H9 (cell line): ENCODE measurements at regions not wholly inside any gene's neighbourhood (a gene's known extent, or its start where the extent isn't known, plus 50 kb on each side); places are given as distances from the start of the nearest gene placed in this dataset.

ENCODE experiments used
- DNase-seq: peaks from one replicate; pipeline ENCODE4 v3.0.0-alpha.2; 2017
- H2AFZ ChIP-seq: one replicate; pipeline ENCODE4 v1.6.1; 2013; ENCODE audit warnings: mild to moderate bottlenecking, low read length, control low read depth, moderate library complexity
- H2AK5ac ChIP-seq: 2 replicates; pipeline ENCODE4 v1.6.1; 2013; ENCODE audit warnings: low read length, control low read depth, mixed read lengths; ENCODE audit not compliant: insufficient read length
- H2BK120ac ChIP-seq: one replicate; pipeline ENCODE4 v1.6.1; 2013; ENCODE audit warnings: low read depth, mild to moderate bottlenecking, low read length, control low read depth, inconsistent platforms; ENCODE audit not compliant: poor library complexity, severe bottlenecking
- H2BK12ac ChIP-seq: 2 replicates; pipeline ENCODE4 v1.6.1; 2013; ENCODE audit warnings: low read length, control low read depth, mixed read lengths, low read depth; ENCODE audit not compliant: insufficient read length
- H2BK15ac ChIP-seq: 2 replicates; pipeline ENCODE4 v1.6.1; 2013; ENCODE audit warnings: low read depth, low read length, control low read depth
- H2BK20ac ChIP-seq: one replicate; pipeline ENCODE4 v1.6.1; 2013; ENCODE audit warnings: low read depth, mild to moderate bottlenecking, low read length, control low read depth, inconsistent platforms; ENCODE audit not compliant: poor library complexity, severe bottlenecking
- H2BK5ac ChIP-seq: 2 replicates; pipeline ENCODE4 v1.6.1; 2013; ENCODE audit warnings: low read length, control low read depth, mixed read lengths; ENCODE audit not compliant: insufficient read length
- H3K14ac ChIP-seq: 2 replicates; pipeline ENCODE4 v1.6.1; 2013; ENCODE audit warnings: low read length, control low read depth; ENCODE audit not compliant: insufficient read depth
- H3K18ac ChIP-seq: 2 replicates; pipeline ENCODE4 v1.6.1; 2013; ENCODE audit warnings: low read depth, mild to moderate bottlenecking, mixed read lengths, low read length, control low read depth; ENCODE audit not compliant: insufficient read length
- H3K23ac ChIP-seq: 2 replicates; pipeline ENCODE4 v1.6.1; 2013; ENCODE audit warnings: low read length, control low read depth, mixed read lengths, low read depth; ENCODE audit not compliant: insufficient read length
- H3K23me2 ChIP-seq: 2 replicates; pipeline ENCODE4 v1.6.1; 2013; ENCODE audit warnings: low read depth, mild to moderate bottlenecking, mixed read lengths, low read length, control low read depth; ENCODE audit not compliant: insufficient read length, poor library complexity, severe bottlenecking
- H3K27ac ChIP-seq: 2 replicates; pipeline ENCODE4 v1.5.1; 2013; ENCODE audit warnings: low read length, control low read depth, mixed read lengths, low read depth; ENCODE audit not compliant: insufficient read length
- H3K27me3 ChIP-seq: 2 replicates; pipeline ENCODE4 v1.6.1; 2013; ENCODE audit warnings: low read length, control low read depth, inconsistent platforms; ENCODE audit not compliant: insufficient read depth
- H3K4ac ChIP-seq: 2 replicates; pipeline ENCODE4 v1.6.1; 2013; ENCODE audit warnings: low read depth, mild to moderate bottlenecking, control low read depth, inconsistent platforms, low read length, moderate library complexity
- H3K4me1 ChIP-seq: 2 replicates; pipeline ENCODE4 v1.6.1; 2013; ENCODE audit warnings: low read length, control low read depth, inconsistent platforms; ENCODE audit not compliant: insufficient read depth
- H3K4me2 ChIP-seq: 2 replicates; pipeline ENCODE4 v1.6.1; 2013; ENCODE audit warnings: low read length, control low read depth, mixed read lengths; ENCODE audit not compliant: insufficient read length, insufficient read depth
- H3K56ac ChIP-seq: 2 replicates; pipeline ENCODE4 v1.6.1; 2013; ENCODE audit warnings: low read depth, mild to moderate bottlenecking, mixed read lengths, low read length, control low read depth; ENCODE audit not compliant: insufficient read length
- H3K79me1 ChIP-seq: 2 replicates; pipeline ENCODE4 v1.6.1; 2013; ENCODE audit warnings: low read depth, mild to moderate bottlenecking, moderate library complexity, low read length, control low read depth, inconsistent platforms; ENCODE audit not compliant: insufficient read depth, poor library complexity, severe bottlenecking
- H3K79me2 ChIP-seq: 2 replicates; pipeline ENCODE4 v1.6.1; 2013; ENCODE audit warnings: low read length, control low read depth, inconsistent platforms; ENCODE audit not compliant: insufficient read depth
- H3K9ac ChIP-seq: 2 replicates; pipeline ENCODE4 v1.6.1; 2013; ENCODE audit warnings: low read length, control low read depth, mixed read lengths; ENCODE audit not compliant: insufficient read length; ENCODE audit errors: extremely low read depth
- H3K9me3 ChIP-seq: one replicate; pipeline ENCODE4 v1.6.1; 2013; ENCODE audit warnings: low read depth, low read length, inconsistent platforms; ENCODE audit not compliant: control insufficient read depth
- H3T11ph ChIP-seq: one replicate; pipeline ENCODE4 v1.6.1; 2013; ENCODE audit warnings: mild to moderate bottlenecking, low read length, control low read depth, inconsistent platforms
- H4K20me1 ChIP-seq: one replicate; pipeline ENCODE4 v1.6.1; 2013; ENCODE audit not compliant: control insufficient read depth, insufficient read length, insufficient read depth
- H4K5ac ChIP-seq: 2 replicates; pipeline ENCODE4 v1.6.1; 2013; ENCODE audit warnings: low read depth, mild to moderate bottlenecking, mixed read lengths, low read length, control low read depth; ENCODE audit not compliant: insufficient read length
- H4K8ac ChIP-seq: replicated peaks from 2 replicates; pipeline ENCODE4 v1.6.1; 2013; ENCODE audit warnings: low read length, control low read depth, mixed read lengths, low read depth; ENCODE audit not compliant: insufficient read length
- H4K91ac ChIP-seq: 2 replicates; pipeline ENCODE4 v1.6.1; 2013; ENCODE audit warnings: low read depth, mild to moderate bottlenecking, moderate library complexity, mixed read lengths, low read length, control low read depth; ENCODE audit not compliant: insufficient read length
- H3K27ac Mint-ChIP-seq, 3 experiments: 2 replicates in 2 of 3; 3 replicates in 1 of 3; pipeline ENCODE4 v1.8.0; 2020 to 2021; ENCODE audit warnings: mixed read lengths in 3 of 3, mild to moderate bottlenecking in 1 of 3, moderate library complexity in 1 of 3
- H3K27me3 Mint-ChIP-seq: 2 replicates; pipeline ENCODE4 v1.8.0; 2021; ENCODE audit warnings: low read depth, mild to moderate bottlenecking, moderate library complexity, mixed read lengths
- H3K36me3 Mint-ChIP-seq, 3 experiments: 2 replicates in 2 of 3; 3 replicates in 1 of 3; pipeline ENCODE4 v1.8.0; 2020 to 2021; ENCODE audit warnings: low read depth in 3 of 3, mixed read lengths in 3 of 3; ENCODE audit not compliant: insufficient read depth in 1 of 3
- H3K4me1 Mint-ChIP-seq, 2 experiments: 2 replicates each; pipeline ENCODE4 v1.8.0; 2020; ENCODE audit warnings: mixed read lengths in 2 of 2
- H3K4me3 Mint-ChIP-seq, 2 experiments: 2 replicates in 1 of 2; 3 replicates in 1 of 2; pipeline ENCODE4 v1.8.0; 2020 to 2021; ENCODE audit warnings: mild to moderate bottlenecking in 2 of 2, mixed read lengths in 2 of 2, moderate library complexity in 1 of 2
- H3K9me3 Mint-ChIP-seq, 2 experiments: 2 replicates in 1 of 2; 3 replicates in 1 of 2; pipeline ENCODE4 v1.8.0; 2020; ENCODE audit warnings: mild to moderate bottlenecking in 2 of 2, mixed read lengths in 2 of 2, moderate library complexity in 1 of 2
- CTCF ChIP-seq: fragments of 200-600 bp; sonication (generic); conservative IDR thresholded peaks from 3 replicates; pipeline ENCODE4 v1.8.0; 2021; ENCODE audit warnings: antibody characterized with exemption, mild to moderate bottlenecking
- WGBS: extraction: QIAGEN DNeasy Blood & Tissue Kit; methylation state at CpG from one replicate; pipeline ENCODE4 v1.1.7; 2013; ENCODE audit warnings: missing lambda C conversion rate, low lambda C conversion rate, mixed read lengths; ENCODE audit not compliant: insufficient read length; ENCODE audit errors: extremely low coverage; 5-methylcytosine and 5-hydroxymethylcytosine counted together

- Histone ChIP-seq H3K27me3 (no peaks in the 10 kb centered on the region), H3K23ac (no peak overlapping the region), H4K91ac (no peak overlapping the region), H4K20me1 (no peaks in the 10 kb centered on the region), H3T11ph (no peak overlapping the region), H3K4ac (no peak overlapping the region), H4K8ac (no peak overlapping the region), H3K4me2 (no peak overlapping the region), H3K14ac (no peak overlapping the region), H2AFZ (no peak overlapping the region), H3K27ac (no peak overlapping the region), H4K5ac (no peak overlapping the region), H3K18ac (no peak overlapping the region), H3K56ac (no peak overlapping the region), H2AK5ac (no peak overlapping the region), H3K79me1 (no peaks in the 10 kb centered on the region), H2BK5ac (no peak overlapping the region), H2BK120ac (no peak overlapping the region), H3K23me2 (no peaks in the 10 kb centered on the region), H3K9me3 (no peaks in the 10 kb centered on the region), H2BK20ac (no peak overlapping the region), H3K4me1 (peaks cover 12% of the 10 kb centered on the region), H3K79me2 (no peaks in the 10 kb centered on the region), H2BK12ac (no peak overlapping the region), H3K9ac (no peak overlapping the region), H2BK15ac (no peak overlapping the region)
- peak; percentile 21 for DNase-seq
- TF ChIP-seq CTCF, result no peak
- no peak overlapping the region for H3K4me3 Mint-ChIP-seq
- WGBS, result no CpG with 5 or more reads among the region's 4 CpGs
- H3K9me3 Mint-ChIP-seq, result no peaks in the 10 kb centered on the region; a peak in 1 of 5 replicates
- no peaks in the 10 kb centered on the region for H3K36me3 Mint-ChIP-seq
- H3K4me1 Mint-ChIP-seq, result peaks cover 17 to 22% of the 10 kb centered on the region in 2 experiments
- peaks cover 25% of the 10 kb centered on the region for H3K27me3 Mint-ChIP-seq
- no peak overlapping the region for H3K27ac Mint-ChIP-seq
These were observed 270.1 kb upstream of the TNRC6C start for GRCh38 chr17:77688369-77688768.
